ENCODE measurements at regions not wholly inside any gene's neighbourhood (a gene's known extent, or its start where the extent isn't known, plus 50 kb on each side); places are given as distances from the start of the nearest gene placed in this dataset.

GRCh38 chr22:26884921-26885320 is 227.5 kb downstream of the MIAT start:
- no peak for TF ChIP-seq CTCF (IDR thresholded peaks at IDR 0.05)
- no peak for TF ChIP-seq POLR2A (IDR thresholded peaks at IDR 0.05)
- no peak for TF ChIP-seq POLR2AphosphoS5 (IDR thresholded peaks at IDR 0.05)

Data from stomach (tissue), 4 donors.